GM12865 (cell line): ENCODE measurements at regions not wholly inside any gene's neighbourhood (a gene's known extent, or its start where the extent isn't known, plus 50 kb on each side); places are given as distances from the start of the nearest gene placed in this dataset.

Source experiments
- DNase-seq: peaks from one replicate; pipeline ENCODE4 v3.0.0; 2010; ENCODE audit warnings: low read depth
- H3K4me3 ChIP-seq: 2 replicates; pipeline ENCODE4 v1.5.1; 2011; ENCODE audit warnings: mild to moderate bottlenecking, low read depth, low read length, control low read depth
- CTCF ChIP-seq: IDR thresholded peaks from 2 replicates; pipeline ENCODE4 v1.5.1; 2011; ENCODE audit warnings: low read length, control low read depth, low read depth, inconsistent platforms; ENCODE audit not compliant: insufficient read depth; ENCODE audit errors: missing control alignments

GRCh38 chr7:156002362-156003066, 190.3 kb upstream of the SHH start:
- no peak for TF ChIP-seq CTCF
- H3K4me3 ChIP-seq = no peak overlapping the region
- no peak for DNase-seq

GRCh38 chr7:156001496-156002260, 189.4 kb upstream of the SHH start:
- H3K4me3 ChIP-seq = no peak overlapping the region
- no peak for TF ChIP-seq CTCF
- DNase-seq = no peak

- H3K4me3 ChIP-seq = no peak overlapping the region
- DNase-seq = no peak
- TF ChIP-seq CTCF = no peak
Observed at GRCh38 chr7:156000601-156001396, 188.5 kb upstream of the SHH start.

GRCh38 chr7:155999631-156000489, 187.6 kb upstream of the SHH start:
- DNase-seq = no peak
- no peak overlapping the region for H3K4me3 ChIP-seq
- no peak for TF ChIP-seq CTCF

GRCh38 chr7:155998766-155999630, 186.7 kb upstream of the SHH start:
- no peak for DNase-seq
- TF ChIP-seq CTCF = no peak

More at GRCh38 chr7:155998766-155999630, 186.7 kb upstream of the SHH start:
- no peak overlapping the region for H3K4me3 ChIP-seq
